Right hindlimb (tissue), 1 donor: ENCODE measurements at regions not wholly inside any gene's neighbourhood (a gene's known extent, or its start where the extent isn't known, plus 50 kb on each side); places are given as distances from the start of the nearest gene placed in this dataset.

ENCODE experiments used
- DNase-seq: peaks from one replicate; pipeline ENCODE4 v3.0.0-alpha.2; 2018

- no peak for DNase-seq
These were observed 326.8 kb upstream of the IRX1 start for GRCh38 chr5:3268760-3269330.

GRCh38 chr5:3266861-3267260, 328.8 kb upstream of the IRX1 start:
- DNase-seq, result no peak

GRCh38 chr5:3265936-3266335, 329.7 kb upstream of the IRX1 start:
- no peak for DNase-seq

- no peak for DNase-seq
These were observed 330.3 kb upstream of the IRX1 start for GRCh38 chr5:3265131-3265885.

GRCh38 chr5:3262451-3262850, 333.2 kb upstream of the IRX1 start:
- DNase-seq, result no peak

GRCh38 chr5:3261081-3261480, 334.6 kb upstream of the IRX1 start:
- DNase-seq, result no peak

GRCh38 chr5:3258050-3258449, 337.6 kb upstream of the IRX1 start:
- DNase-seq, result no peak

- no peak for DNase-seq
These were observed 343.4 kb upstream of the IRX1 start for GRCh38 chr5:3252235-3252634.

- DNase-seq, result no peak
These were observed 343.8 kb upstream of the IRX1 start for GRCh38 chr5:3251784-3252183.

GRCh38 chr5:3249401-3249800, 346.2 kb upstream of the IRX1 start:
- DNase-seq, result no peak

GRCh38 chr5:3237276-3237868, 358.3 kb upstream of the IRX1 start:
- no peak for DNase-seq

GRCh38 chr5:3234566-3234965, 361.1 kb upstream of the IRX1 start:
- DNase-seq, result no peak

- DNase-seq, result no peak
These were observed 364.7 kb upstream of the IRX1 start for GRCh38 chr5:3230941-3231340.

GRCh38 chr5:3230254-3230653, 365.4 kb upstream of the IRX1 start:
- no peak for DNase-seq

GRCh38 chr5:3226196-3226920, 369.3 kb upstream of the IRX1 start:
- no peak for DNase-seq

GRCh38 chr5:3225201-3225960, 370.3 kb upstream of the IRX1 start:
- no peak for DNase-seq

GRCh38 chr5:3222924-3223323, 372.7 kb upstream of the IRX1 start:
- no peak for DNase-seq

- DNase-seq, result no peak
These were observed 374.2 kb upstream of the IRX1 start for GRCh38 chr5:3221432-3221831.

- DNase-seq, result no peak
These were observed 374.9 kb upstream of the IRX1 start for GRCh38 chr5:3220638-3221288.

GRCh38 chr5:3220201-3220600, 375.4 kb upstream of the IRX1 start:
- no peak for DNase-seq

GRCh38 chr5:3218916-3219650, 376.5 kb upstream of the IRX1 start:
- DNase-seq, result no peak
